GM12872 (cell line): ENCODE measurements at regions not wholly inside any gene's neighbourhood (a gene's known extent, or its start where the extent isn't known, plus 50 kb on each side); places are given as distances from the start of the nearest gene placed in this dataset.

Source experiments
- CTCF ChIP-seq: IDR thresholded peaks from 3 replicates; pipeline ENCODE4 v1.5.1; 2011; ENCODE audit warnings: low read depth, mild to moderate bottlenecking, low read length, moderate library complexity; ENCODE audit not compliant: insufficient read depth

GRCh38 chr11:121385688-121386087, 66.4 kb upstream of the SORL1 start:
- no peak for TF ChIP-seq CTCF
